ENCODE measurements at regions not wholly inside any gene's neighbourhood (a gene's known extent, or its start where the extent isn't known, plus 50 kb on each side); places are given as distances from the start of the nearest gene placed in this dataset.

GRCh38 chr10:78526347-78526746 is 492.7 kb downstream of the RPS24 start:
- no peak for DNase-seq

GRCh38 chr10:78527296-78527695 is 493.6 kb downstream of the RPS24 start:
- DNase-seq: no peak

GRCh38 chr10:78528749-78529204 is 495.1 kb downstream of the RPS24 start:
- DNase-seq: peak; percentile 22

- DNase-seq: no peak
These were observed 495.6 kb downstream of the RPS24 start for GRCh38 chr10:78529262-78529661.

GRCh38 chr10:78531088-78531487 is 497.4 kb downstream of the RPS24 start:
- no peak for DNase-seq

- DNase-seq: no peak
These were observed 498.9 kb downstream of the RPS24 start for GRCh38 chr10:78532480-78533042.

- no peak for DNase-seq
These were observed 499.4 kb downstream of the RPS24 start for GRCh38 chr10:78533098-78533497.

- no peak for DNase-seq
These were observed 500.1 kb downstream of the RPS24 start for GRCh38 chr10:78533776-78534175.

GRCh38 chr10:78535716-78536218 is 502.1 kb downstream of the RPS24 start:
- DNase-seq: no peak

GRCh38 chr10:78537018-78537417 is 503.4 kb downstream of the RPS24 start:
- no peak for DNase-seq

- no peak for DNase-seq
These were observed 505.6 kb downstream of the RPS24 start for GRCh38 chr10:78539247-78539766.

GRCh38 chr10:78540355-78541076 is 506.9 kb downstream of the RPS24 start:
- no peak for DNase-seq

- DNase-seq: no peak
These were observed 507.9 kb downstream of the RPS24 start for GRCh38 chr10:78541481-78542140.

- DNase-seq: no peak
These were observed 508.5 kb downstream of the RPS24 start for GRCh38 chr10:78542141-78542489.

GRCh38 chr10:78542521-78542920 is 508.9 kb downstream of the RPS24 start:
- DNase-seq: no peak

- no peak for DNase-seq
These were observed 509.5 kb downstream of the RPS24 start for GRCh38 chr10:78543031-78543748.

GRCh38 chr10:78543749-78544362 is 510.2 kb downstream of the RPS24 start:
- DNase-seq: no peak

GRCh38 chr10:78544423-78545090 is 510.9 kb downstream of the RPS24 start:
- no peak for DNase-seq

- no peak for DNase-seq
These were observed 512.1 kb downstream of the RPS24 start for GRCh38 chr10:78545756-78546155.

GRCh38 chr10:78547397-78547796 is 513.7 kb downstream of the RPS24 start:
- no peak for DNase-seq

- DNase-seq: no peak
These were observed 514.2 kb downstream of the RPS24 start for GRCh38 chr10:78547905-78548304.

GRCh38 chr10:78548369-78548768 is 514.7 kb downstream of the RPS24 start:
- no peak for DNase-seq
